GM06990 (cell line): ENCODE measurements at regions not wholly inside any gene's neighbourhood (a gene's known extent, or its start where the extent isn't known, plus 50 kb on each side); places are given as distances from the start of the nearest gene placed in this dataset.

Experiments
- DNase-seq: peaks from one replicate; pipeline ENCODE4 v3.0.0-alpha.2; 2011; ENCODE audit not compliant: insufficient read length; ENCODE audit errors: extremely low read depth
- H3K27me3 ChIP-seq: replicated peaks from 2 replicates; pipeline ENCODE4 v1.6.0; 2011; ENCODE audit warnings: low read length; ENCODE audit not compliant: control insufficient read depth, insufficient read depth
- H3K36me3 ChIP-seq: 2 replicates; pipeline ENCODE4 v1.5.1; 2011; ENCODE audit warnings: low read length; ENCODE audit not compliant: control insufficient read depth, insufficient read depth
- H3K4me3 ChIP-seq: replicated peaks from 2 replicates; pipeline ENCODE4 v1.5.1; 2011; ENCODE audit warnings: low read depth, mild to moderate bottlenecking, control low read depth, low read length
- TF ChIP-seq, protein P1 (sequence below): IDR thresholded peaks from 2 replicates; pipeline ENCODE4 v1.5.1; 2011; ENCODE audit warnings: low read length, control low read depth, mild to moderate bottlenecking, inconsistent platforms; ENCODE audit not compliant: insufficient read depth, poor library complexity, severe bottlenecking

DNA sequence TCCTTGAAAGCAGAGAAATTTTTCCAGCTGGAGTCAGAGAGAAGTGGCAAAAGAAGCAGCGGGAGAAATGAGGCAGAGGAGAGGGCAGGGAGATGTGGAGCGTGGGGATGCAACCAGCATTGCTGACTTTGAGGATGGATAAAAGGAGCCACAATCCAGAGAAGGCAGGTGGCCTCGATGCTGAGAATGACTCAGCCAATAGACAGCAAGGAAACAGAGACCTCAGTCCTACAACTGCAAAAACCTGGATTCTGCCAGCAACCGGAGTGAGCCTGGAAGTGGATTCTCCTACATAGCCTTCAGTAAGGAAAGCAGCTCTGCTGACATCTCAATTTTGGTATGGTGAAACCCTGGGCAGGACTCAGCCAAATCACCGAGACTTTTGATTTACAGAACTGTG, 128.9 kb upstream of the ATP1B1 start:
- Histone ChIP-seq H3K27me3 (no peaks in the 10 kb centered on the region), H3K4me3 (no peak overlapping the region), H3K36me3 (no peaks in the 10 kb centered on the region)
- TF ChIP-seq, protein P1, sequence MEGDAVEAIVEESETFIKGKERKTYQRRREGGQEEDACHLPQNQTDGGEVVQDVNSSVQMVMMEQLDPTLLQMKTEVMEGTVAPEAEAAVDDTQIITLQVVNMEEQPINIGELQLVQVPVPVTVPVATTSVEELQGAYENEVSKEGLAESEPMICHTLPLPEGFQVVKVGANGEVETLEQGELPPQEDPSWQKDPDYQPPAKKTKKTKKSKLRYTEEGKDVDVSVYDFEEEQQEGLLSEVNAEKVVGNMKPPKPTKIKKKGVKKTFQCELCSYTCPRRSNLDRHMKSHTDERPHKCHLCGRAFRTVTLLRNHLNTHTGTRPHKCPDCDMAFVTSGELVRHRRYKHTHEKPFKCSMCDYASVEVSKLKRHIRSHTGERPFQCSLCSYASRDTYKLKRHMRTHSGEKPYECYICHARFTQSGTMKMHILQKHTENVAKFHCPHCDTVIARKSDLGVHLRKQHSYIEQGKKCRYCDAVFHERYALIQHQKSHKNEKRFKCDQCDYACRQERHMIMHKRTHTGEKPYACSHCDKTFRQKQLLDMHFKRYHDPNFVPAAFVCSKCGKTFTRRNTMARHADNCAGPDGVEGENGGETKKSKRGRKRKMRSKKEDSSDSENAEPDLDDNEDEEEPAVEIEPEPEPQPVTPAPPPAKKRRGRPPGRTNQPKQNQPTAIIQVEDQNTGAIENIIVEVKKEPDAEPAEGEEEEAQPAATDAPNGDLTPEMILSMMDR = no peak
- DNase-seq = no peak

DNA sequence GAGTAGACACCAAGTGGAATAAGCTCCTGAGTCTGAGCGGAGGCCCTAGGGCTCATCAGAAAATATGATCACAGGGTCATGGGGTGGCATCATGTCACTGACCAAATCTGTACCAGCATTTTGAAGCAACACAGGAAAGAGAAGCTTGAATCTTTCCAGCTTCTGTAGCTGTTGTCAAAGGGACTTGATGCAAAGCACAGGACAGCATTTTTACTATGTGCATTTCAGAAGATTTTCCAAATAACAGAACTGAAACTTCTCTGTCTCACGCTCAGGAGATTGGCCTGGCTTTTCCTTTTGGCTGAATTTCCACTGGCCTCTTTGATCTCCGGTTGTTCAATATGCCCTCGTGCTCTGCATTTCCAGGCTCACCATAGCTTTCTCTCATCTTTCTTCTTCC, 127.2 kb upstream of the ATP1B1 start:
- no peak for DNase-seq
- H3K4me3 ChIP-seq = no peak overlapping the region
- no peaks in the 10 kb centered on the region for H3K27me3 ChIP-seq
- TF ChIP-seq, protein P1 = no peak
- H3K36me3 ChIP-seq = no peaks in the 10 kb centered on the region

DNA sequence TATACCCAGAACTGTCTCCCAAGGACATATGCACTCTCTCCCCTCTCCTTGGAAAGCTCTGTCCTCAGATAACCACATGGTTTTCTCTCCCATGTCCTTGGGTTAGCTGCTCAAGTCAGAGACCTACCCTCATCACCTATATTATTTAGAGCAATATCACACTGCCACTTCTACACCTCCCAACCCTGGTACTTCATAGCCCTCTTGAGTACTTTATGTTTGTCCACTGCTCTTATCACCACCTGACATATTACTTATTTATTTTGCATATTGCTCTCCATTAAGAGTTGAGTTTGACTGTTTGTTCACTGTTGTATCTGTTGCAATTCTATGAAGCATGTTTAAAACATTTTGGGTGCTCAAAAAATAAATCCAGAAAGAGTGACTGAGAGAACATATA, 126.3 kb upstream of the ATP1B1 start:
- no peaks in the 10 kb centered on the region for H3K36me3 ChIP-seq
- no peak overlapping the region for H3K4me3 ChIP-seq
- TF ChIP-seq, protein P1 = no peak
- H3K27me3 ChIP-seq = no peaks in the 10 kb centered on the region
- DNase-seq = no peak

DNA sequence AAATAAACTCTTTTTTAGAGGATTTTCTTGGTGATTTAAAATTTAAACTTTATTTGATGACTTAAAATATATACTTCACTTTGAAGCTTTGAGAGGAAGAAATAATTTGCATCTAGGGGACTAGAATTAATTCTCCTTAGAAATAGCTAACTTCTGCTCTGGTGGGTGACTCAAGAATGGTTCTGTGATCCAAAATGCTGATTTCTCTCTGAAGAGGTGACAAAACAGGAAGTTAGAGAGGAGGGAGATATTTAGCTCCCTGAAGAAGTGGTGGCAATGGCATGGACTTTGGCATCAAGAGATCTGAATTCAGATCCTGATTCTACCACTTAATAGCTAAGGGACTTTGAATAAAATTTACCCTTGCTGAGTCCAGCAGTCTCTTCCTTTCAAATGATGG, 125.8 kb upstream of the ATP1B1 start:
- Histone ChIP-seq H3K4me3 (no peak overlapping the region), H3K36me3 (no peaks in the 10 kb centered on the region), H3K27me3 (no peaks in the 10 kb centered on the region)
- TF ChIP-seq, protein P1 = no peak
- DNase-seq = no peak

DNA sequence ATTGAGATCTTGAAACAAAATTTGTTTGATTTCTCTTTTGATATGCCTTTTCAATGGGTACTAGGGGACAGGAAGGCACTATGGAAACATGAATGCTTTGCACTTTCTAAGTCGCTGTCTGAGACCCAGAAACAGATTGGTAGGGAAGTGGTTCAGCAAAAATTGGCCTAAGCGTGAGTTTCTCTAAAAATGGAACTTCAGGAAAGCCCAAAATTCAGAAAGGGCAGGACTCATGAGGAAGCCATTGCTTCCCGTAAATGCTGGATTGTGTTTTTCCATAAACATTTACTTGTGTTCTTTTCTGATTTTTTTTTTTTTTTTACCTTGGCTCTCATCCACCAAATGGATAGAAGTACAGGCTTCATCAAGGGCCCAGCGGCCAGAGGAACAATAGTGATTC, 123.7 kb upstream of the ATP1B1 start:
- TF ChIP-seq, protein P1 = no peak
- DNase-seq = no peak
- Histone ChIP-seq H3K27me3 (no peaks in the 10 kb centered on the region), H3K36me3 (no peaks in the 10 kb centered on the region), H3K4me3 (no peak overlapping the region)

DNA sequence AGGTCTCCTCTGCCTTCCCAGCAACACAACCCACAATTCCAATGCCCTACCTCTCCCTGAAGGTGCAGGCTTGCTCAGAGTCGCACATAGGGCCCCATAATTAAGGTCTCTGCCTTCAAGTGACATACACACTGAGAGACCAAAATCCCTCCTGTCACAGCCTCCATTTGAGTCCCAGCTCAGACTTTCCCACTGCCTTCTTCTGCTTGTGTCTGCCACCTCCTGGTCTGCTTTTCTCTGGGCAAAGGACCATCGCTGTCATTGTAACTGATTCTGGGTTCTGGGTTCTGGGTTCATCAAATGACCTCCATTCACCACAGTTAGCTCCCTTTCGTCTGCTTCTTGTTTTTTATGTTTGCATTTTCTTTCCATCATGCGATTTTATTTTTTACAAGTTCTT, 119.2 kb upstream of the ATP1B1 start:
- H3K4me3 ChIP-seq = no peak overlapping the region
- H3K27me3 ChIP-seq = no peaks in the 10 kb centered on the region
- TF ChIP-seq, protein P1 = no peak
- no peaks in the 10 kb centered on the region for H3K36me3 ChIP-seq
- no peak for DNase-seq
